WERI-Rb-1 (cell line): ENCODE measurements at regions not wholly inside any gene's neighbourhood (a gene's known extent, or its start where the extent isn't known, plus 50 kb on each side); places are given as distances from the start of the nearest gene placed in this dataset.

Source experiments
- DNase-seq: peaks from one replicate; pipeline ENCODE4 v3.0.0-alpha.2; 2020
- H3K27ac ChIP-seq: fragments of 250-450 bp; sonication (Bioruptor Pico); 2 replicates; pipeline ENCODE4 v1.5.1; 2020; ENCODE audit warnings: mild to moderate bottlenecking, moderate library complexity
- H3K27me3 ChIP-seq: fragments of 250-450 bp; sonication (Bioruptor Pico); 2 replicates; pipeline ENCODE4 v1.5.1; 2021; ENCODE audit warnings: mild to moderate bottlenecking, low read depth, moderate library complexity; ENCODE audit not compliant: insufficient read depth, severe bottlenecking
- H3K36me3 ChIP-seq: fragments of 250-450 bp; sonication (Bioruptor Pico); 2 replicates; pipeline ENCODE4 v1.5.1; 2020; ENCODE audit warnings: mild to moderate bottlenecking, moderate library complexity
- H3K4me3 ChIP-seq: 2 replicates; pipeline ENCODE4 v1.5.1; 2011; ENCODE audit warnings: low read depth, mild to moderate bottlenecking, control low read depth, low read length
- H3K9me3 ChIP-seq: fragments of 250-450 bp; sonication (Bioruptor Pico); 2 replicates; pipeline ENCODE4 v1.5.1; 2021; ENCODE audit warnings: mild to moderate bottlenecking, moderate library complexity; ENCODE audit not compliant: severe bottlenecking
- CTCF ChIP-seq: IDR thresholded peaks from 2 replicates; pipeline ENCODE4 v1.5.1; 2011; ENCODE audit warnings: low read depth, mild to moderate bottlenecking, control low read depth, inconsistent platforms, low read length

- no peak for DNase-seq
- Histone ChIP-seq H3K27me3 (peaks cover 42% of the 10 kb centered on the region), H3K4me3 (no peak overlapping the region), H3K9me3 (peaks cover 3% of the 10 kb centered on the region), H3K36me3 (no peaks in the 10 kb centered on the region), H3K27ac (no peak overlapping the region)
- TF ChIP-seq CTCF, result no peak
These were observed 314.6 kb upstream of the GATB start for GRCh38 chr4:152075253-152075928.

- Histone ChIP-seq H3K9me3 (peaks cover 3% of the 10 kb centered on the region), H3K27ac (no peak overlapping the region), H3K36me3 (no peaks in the 10 kb centered on the region), H3K27me3 (peaks cover 41% of the 10 kb centered on the region), H3K4me3 (no peak overlapping the region)
- DNase-seq, result no peak
- no peak for TF ChIP-seq CTCF
These were observed 313.8 kb upstream of the GATB start for GRCh38 chr4:152074573-152074972.

- Histone ChIP-seq H3K27me3 (peaks cover 36% of the 10 kb centered on the region), H3K4me3 (no peak overlapping the region), H3K36me3 (no peaks in the 10 kb centered on the region), H3K27ac (no peak overlapping the region), H3K9me3 (peaks cover 3% of the 10 kb centered on the region)
- TF ChIP-seq CTCF, result no peak
- no peak for DNase-seq
These were observed 313.3 kb upstream of the GATB start for GRCh38 chr4:152074088-152074437.

DNA sequence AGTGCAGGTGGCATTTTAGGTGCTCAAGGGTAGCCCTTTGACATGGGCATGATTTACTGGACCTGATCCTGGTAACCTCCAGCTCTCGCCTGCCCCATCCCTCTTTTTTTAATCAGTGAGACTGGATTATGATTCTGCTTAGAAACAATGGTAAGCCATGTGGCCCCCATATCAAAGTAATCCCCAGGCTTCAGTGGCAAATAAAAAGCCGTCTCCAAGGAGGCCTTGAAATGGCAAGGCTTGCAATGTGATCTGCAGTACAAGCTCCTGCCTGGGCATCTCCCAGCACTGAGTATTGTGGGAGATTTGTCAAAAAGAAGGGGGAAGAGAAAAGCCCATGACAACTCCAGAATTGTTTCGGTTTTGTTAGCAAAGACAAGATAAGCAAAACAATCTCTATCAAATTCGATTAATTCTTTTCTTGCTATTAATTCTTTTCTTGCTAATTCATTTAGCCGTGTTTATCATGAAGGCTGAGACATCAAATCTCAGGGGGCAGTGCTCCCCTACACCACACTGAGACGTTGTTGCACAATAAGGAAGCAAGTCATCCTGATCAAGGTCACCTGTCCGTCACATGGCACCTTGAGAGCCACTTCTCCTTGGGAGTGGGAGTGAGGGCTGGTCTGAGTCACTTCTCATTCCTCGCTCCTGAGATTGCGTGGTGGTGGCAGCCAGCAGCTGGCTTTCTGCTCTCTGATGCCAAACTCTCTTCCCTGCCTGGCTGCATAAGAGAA, 312.7 kb upstream of the GATB start:
- Histone ChIP-seq H3K27me3 (peaks cover 35% of the 10 kb centered on the region), H3K27ac (no peak overlapping the region), H3K36me3 (no peaks in the 10 kb centered on the region), H3K9me3 (peaks cover 3% of the 10 kb centered on the region), H3K4me3 (no peak overlapping the region)
- TF ChIP-seq CTCF, result no peak
- DNase-seq, result peak; percentile 17

DNA sequence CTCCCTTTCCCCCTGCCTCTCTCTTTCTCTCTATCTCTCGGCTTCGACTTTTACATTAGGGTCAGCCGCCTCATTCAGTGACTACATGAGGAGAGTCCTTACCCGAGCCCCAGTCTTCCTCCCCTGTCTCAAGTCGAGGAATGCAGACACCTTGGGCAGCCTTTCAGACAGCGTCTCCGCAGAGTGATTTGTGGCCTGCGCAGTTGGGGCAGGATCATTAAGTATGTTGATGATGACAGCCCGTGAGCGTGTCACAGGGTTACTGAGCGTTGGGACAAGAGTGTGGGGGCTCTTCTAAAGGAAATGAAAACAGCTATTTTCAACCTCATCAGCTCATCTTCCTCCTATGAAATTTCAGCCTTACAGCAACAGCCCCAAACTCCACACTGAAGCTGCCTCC, 312.1 kb upstream of the GATB start:
- DNase-seq, result no peak
- H3K27ac ChIP-seq, result no peak overlapping the region
- peaks cover 3% of the 10 kb centered on the region for H3K9me3 ChIP-seq
- no peak overlapping the region for H3K4me3 ChIP-seq
- no peaks in the 10 kb centered on the region for H3K36me3 ChIP-seq
- TF ChIP-seq CTCF, result no peak
- H3K27me3 ChIP-seq, result peaks cover 38% of the 10 kb centered on the region
